ENCODE measurements at regions not wholly inside any gene's neighbourhood (a gene's known extent, or its start where the extent isn't known, plus 50 kb on each side); places are given as distances from the start of the nearest gene placed in this dataset.

DNA sequence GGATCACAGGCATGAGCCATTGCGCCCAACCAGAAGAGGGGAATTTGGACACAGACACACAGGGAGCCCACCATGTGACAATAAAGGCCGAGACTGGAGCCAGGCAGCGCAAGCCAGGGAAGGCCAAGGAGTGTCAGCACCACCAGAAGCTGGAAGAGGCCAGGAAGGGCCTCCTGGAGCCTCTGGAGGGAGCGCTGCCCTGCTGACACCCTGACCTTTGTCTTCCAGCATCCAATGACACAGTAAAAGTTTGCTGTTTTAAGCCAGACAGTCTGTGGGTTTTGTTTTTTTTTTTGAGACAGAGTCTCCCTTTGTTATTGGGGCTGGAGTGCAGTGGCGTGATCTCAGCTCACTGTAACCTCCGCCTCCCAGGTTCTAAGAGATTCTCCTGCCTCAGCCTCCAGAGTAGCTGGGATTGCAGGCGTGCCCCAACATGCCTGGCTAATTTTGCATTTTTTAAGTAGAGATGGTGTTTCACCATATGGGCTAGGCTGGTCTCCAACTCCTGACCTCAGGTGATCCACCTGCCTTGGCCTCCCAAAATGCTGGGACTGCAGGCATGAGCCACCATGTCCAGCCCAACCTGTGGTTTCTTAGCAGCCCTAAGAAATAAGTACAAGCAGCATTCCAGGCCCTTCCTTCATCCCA is 215.8 kb downstream of the CTTN start:
- DNase-seq = no peak

- DNase-seq = no peak
Observed at GRCh38 chr11:70615036-70615875, 216.9 kb downstream of the CTTN start.

DNA sequence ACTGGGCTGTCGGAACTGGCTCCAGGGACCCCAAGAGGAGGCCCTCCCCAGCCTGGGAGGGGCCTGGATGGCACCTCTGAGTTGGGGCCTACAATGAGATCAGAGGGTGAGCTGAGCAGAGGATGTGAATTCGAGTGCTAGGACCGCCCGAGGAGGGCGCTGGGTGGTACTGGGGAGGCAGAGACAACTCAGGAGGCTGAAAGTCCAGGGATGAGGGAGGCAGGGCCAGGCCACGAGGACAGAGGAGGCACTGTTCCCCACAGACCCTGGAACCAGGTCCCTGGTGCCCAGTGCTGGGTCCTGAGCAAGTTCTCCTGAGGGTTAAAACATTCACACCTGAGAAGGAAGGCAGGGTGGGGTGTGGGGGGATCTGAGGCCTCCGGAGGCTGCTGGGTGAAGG is 218.0 kb downstream of the CTTN start:
- DNase-seq = no peak

DNA sequence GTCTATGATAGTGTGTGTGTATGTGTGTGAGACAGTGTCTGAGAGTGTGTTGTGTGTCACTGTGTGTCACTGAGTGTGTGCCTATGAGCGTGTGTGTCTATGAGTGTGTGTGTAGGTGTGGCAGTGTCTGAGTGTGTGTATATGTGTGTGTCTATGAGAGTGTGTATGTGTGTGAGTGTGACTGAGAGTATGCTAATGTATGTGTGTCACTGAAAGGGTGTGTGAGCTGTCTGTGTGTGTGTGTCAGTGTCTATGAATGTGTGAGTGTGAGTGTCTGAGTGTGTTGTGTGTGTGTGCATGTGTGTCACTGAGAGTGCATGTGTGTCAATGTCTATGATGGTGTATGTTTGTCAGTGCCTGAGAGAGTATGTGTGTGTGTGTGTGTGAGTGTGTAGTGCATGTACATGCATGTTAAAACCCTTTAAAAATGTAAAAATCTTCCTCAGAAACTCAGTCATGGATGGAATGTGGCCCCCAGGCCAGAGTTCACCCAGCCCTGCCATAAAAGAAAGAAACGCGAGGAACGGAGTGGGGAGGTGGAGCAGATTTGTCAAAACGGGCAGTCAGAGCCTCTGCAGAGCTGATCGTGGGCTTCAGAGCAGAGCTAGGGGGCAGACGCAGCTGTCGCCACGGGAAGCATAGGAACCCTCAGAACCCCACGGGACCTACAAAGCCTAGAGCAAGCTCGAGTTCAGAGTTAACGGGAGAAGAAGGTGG is 218.8 kb downstream of the CTTN start:
- DNase-seq = no peak

- no peak for DNase-seq
Observed at GRCh38 chr11:70618431-70619101, 220.2 kb downstream of the CTTN start.

DNA sequence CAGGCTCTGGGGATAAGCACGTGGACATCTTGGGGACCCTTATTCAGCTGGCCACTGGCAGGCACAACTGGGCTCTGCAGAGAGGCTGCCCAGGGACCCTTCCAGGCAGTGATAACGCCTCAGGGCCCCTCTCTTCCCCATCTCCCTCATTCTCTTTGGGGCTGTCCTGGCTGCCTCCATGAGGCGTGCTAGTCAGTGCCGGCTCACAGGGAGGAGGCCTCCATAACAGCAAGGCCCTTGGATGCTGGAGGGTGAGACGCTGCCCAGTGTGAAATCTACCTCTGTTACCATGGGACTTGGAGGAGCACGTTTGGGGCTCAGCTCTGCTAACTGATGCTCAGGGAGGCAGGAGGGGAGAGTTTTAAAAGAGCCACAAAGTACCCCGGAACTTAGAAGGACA is 221.3 kb downstream of the CTTN start:
- no peak for DNase-seq

DNA sequence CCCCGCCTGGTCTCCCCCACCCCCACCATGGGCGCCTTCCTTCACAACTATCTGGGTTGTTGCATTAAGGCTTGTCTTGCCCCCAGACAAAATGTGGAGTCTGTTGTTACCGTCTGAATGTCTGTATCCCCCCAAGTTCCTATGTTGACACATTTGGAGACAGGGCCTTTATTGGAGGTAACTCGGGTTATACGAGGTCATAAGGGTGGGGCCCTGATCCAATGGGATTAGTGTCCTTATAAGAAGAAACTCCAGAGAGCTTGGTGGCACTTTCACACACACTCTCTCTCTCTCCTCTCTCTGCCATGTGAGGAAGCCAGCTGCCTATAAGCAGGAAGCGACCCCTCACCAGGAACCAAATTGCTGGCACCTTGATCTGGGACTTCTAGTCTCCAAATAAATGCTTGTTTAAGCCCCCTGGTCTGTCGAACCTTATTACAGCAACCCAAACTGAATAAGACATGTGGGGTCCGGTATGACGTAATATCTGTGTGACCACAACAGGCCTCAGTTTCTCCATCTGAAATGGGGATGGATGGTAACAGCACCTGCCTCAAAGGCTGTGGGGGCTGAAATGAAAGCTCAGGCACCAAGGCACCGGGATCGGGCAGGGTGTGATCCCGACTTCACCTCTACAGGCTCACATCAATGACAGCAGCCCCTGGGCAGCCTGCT is 222.3 kb downstream of the CTTN start:
- no peak for DNase-seq

DNA sequence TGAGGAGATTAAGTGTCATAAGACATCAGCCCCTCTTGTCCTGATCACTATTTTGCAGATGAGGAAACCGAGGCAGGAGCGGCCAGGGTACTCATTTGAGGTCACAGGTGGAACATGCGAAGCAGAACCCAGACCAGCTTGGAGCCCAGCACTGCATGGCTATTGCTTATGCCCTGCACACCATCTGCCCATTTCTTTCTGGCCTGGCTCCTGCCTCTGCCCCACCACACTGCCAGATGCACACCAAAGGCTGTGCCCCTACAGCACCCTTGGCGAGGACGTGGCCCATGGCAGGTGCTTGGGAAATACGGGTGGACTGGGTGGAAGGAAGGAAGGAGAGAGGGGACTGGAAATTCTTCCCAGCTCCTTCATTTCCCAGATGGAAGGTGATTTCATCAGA is 222.9 kb downstream of the CTTN start:
- no peak for DNase-seq

GRCh38 chr11:70622091-70622490 is 223.8 kb downstream of the CTTN start:
- no peak for DNase-seq

DNA sequence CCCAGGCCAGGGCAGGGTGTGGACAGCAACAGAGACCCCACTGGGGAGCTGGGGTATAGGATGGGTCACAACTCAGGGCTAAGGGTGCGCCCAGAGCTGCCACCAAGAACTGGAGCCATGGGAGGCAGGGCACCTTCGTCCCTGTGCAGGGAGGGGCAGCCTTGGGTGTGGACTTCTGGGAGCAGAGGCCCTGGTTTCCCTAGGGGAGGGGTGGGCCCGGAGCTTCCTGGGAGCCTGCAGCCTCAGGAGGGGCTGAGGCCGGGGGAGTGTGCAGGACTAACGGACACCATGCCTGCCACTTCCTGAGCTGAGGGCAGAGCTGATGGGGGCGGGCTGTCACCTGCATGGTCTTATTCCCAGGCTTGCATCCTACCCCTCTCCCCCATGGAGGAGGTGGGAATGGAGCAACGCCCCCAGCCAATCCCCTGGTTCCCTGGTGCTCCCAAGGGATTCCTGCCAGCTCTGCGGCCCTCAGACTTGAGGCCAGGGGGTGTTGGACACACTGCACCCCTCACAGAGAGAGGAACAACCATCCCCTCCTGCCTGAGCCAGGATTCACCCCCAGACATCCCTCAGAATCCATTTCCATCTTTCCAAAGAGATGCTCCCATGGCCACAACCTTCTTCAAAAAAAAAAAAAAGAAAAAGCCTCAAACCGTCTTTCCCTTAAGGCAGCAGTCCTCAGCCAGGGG is 225.7 kb downstream of the CTTN start:
- no peak for DNase-seq

DNA sequence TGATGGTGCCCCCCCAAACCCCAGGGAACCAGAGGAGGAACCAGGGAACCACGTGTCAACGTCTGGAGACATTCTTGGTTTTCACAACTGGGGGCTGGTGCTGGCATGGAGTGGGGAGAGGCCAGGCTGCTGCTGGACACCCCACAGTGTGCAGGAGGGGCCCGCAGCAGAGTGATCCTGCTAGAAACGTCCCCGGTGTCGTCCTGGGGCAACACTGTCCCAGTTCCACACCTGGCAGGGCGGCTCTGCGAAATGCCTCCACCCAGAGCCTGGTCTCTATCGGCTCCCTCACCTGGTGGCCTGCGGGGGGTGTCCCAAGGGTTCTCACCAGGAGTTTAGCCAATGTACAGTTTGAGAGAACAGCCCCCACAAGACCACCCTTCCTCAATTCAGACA is 226.3 kb downstream of the CTTN start:
- DNase-seq = no peak

- no peak for DNase-seq
Observed at GRCh38 chr11:70625051-70625450, 226.7 kb downstream of the CTTN start.

DNA sequence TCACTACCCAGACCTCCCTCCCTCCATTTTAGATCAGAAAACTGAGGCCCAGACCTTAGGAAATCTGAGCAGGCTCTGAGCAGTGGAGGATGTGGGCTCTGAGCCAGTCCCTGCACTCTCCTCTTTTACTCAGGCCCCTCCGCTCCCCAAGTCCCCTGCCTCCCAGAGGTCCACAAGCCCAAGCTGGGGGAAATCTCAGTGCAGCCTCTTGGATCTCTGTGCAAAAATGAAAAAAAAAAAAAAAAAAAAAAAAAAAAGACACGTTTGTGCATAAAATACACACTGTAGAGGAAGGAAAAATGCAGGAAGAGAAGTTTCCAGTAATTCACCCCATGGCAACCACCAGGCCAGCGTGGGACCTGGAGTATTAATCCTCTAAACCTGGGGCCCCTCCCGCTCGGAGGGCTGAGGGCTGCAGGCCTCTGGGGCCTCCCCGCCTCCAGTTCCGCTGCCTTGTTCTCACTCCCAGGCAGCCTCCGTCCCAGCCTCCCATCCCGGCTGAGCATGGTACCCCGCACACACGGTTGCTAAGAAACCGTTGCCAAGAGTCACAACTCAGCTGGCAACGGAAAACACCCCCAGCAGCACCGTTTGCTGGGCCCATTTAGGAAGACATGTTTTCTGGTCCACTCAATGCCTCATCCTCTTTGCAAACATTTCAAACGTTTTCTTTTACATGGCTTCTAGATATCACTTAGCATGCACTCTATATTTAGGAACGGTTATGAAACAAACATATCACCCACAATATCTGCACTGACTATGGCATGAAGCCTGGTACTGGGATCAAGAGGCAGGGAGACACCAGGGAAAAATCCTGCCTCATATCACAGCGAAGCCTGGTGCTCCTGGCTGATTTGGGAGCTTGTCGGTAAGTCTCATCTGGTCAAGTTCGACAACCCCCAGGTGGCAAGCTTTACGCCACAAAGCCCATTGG is 227.5 kb downstream of the CTTN start:
- DNase-seq = no peak

DNA sequence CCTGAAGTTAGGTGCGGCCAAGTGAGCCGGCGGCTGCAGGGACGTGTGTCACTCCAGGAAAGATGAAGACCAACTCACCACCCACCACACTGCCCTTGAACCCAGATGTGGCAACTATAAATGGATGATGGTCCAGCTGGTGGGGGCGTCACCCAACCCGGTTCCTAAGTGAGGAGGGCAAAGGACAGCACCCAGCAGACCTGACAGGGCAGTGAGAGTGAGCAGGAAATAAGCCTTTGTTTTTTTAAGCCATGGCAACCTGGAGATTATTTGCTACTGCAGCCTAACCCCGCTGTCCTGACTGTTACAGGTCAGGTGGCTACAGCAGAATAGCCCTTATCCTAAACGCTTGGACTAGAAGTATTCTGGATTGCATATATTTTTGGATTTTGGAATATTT is 228.9 kb downstream of the CTTN start:
- no peak for DNase-seq

DNA sequence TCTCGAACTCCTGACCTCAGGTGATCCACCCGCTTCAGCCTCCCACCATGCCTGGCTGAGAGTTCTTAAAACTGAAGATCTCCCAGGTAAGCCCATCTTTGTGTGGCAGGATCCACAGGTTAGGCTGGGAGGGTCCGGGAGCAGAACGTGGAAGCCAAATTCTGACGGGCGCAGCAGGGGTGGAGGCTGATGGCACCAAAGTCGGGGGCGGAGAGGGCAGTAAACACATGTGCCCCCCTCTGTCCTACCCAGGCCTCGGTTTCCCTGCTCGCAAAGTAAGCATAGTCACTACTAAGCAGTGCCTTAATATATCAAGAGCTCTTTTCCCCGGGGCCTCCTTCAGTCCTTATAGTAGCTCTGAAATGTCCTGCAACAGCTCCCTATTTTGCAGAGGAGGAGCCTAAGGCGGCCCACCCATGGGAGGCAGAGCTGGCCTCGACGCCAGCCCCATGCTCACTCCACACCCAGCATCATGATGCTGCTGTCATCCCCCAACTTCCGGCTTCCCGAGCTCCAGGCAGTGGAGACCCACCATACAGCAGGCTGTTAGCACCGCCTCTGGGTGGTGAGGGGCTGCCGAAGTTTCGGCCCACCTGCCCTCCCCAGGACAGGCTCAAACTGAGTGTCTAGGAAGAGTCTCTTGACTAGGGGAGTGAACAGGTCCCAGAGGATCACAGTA is 230.0 kb downstream of the CTTN start:
- DNase-seq = no peak

DNA sequence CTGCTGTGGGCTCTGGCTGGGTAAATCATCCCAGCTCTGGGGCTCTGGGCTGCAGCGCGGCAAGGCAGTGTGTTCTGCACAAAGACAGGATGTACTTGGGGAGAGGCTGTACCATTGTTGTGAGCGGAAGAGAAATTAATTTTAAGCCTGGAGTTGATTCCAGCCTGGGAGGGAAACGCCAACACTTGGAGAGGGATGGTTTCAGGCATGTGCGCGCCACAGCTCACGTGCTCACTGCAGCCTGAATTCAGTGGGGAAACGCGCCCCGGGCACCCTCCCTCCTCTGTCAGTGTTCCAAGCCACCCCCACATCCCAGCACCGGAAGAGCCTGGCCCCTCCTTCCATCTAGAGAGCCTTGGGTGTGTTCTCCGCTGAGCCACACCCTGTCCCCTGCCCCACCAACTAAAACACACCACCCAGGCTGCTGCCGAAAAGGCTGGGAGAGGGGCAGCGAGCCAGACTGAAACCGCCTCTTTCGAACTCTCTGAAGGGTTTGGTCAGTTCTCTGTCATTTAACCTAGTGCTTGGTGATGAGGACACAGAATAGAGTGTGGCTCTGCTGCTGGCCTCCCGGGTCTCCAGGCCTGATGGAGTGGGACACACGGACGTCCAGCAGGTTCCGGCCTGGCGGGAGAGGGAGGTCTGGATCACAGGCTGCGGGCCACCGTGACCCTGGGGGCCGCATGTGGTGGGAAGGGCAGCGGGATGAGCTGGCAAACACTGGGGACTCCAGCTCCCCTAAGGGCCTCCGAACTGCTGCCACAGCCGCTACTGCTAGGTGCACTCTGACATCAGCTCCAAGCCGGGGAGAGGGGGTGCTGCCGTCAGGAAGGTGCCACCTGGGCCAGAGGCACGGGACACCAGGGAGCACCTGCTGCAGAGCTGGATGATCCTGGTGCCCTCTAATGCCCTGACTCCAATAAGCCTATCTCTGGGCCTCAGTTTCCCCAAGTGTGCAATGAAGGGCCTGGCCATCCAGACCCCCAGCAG is 230.8 kb downstream of the CTTN start:
- DNase-seq = no peak

GRCh38 chr11:70630068-70630467 is 231.7 kb downstream of the CTTN start:
- DNase-seq = no peak

DNA sequence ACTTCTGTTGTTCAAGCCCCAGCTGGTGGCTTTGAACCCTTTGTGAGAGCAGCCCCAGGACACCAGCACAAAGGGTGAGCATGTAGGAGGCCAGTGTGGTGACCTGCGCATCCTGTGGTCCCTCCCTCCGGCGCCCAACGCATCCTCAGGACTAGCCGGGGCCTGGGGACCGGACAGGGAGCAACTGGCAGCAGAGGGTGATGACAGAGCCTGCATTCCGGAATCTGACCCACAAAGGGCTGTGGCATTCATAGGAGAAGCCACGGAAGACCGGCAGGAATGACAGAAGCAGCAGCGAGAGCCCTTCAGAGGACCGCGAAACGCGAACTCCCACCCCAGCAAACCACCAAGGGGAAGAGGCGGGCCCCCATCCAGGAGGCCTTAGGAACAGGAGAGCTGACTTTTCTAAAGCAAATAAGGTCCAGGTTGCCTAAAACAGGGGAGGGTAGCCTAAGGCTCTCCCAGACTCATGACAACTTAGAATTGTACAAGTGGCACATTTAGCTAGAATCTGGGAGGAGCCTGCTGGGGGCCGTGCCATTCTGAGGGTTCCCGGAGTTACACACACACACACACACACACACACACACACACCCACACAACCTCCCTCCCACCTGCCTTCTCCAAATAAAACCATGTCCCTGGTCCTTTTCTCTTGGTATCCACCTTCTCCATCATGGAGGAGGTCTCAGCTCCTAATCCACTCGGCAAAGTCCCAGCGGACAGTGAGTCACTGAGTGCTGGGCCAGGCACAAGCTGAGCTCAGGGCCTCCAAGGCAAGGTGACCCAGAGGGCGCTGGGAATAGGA is 232.7 kb downstream of the CTTN start:
- DNase-seq = no peak
